A673 (cell line): ENCODE measurements at regions not wholly inside any gene's neighbourhood (a gene's known extent, or its start where the extent isn't known, plus 50 kb on each side); places are given as distances from the start of the nearest gene placed in this dataset.

Experiments
- EZH2 ChIP-seq: fragments of 200-600 bp; sonication (generic); IDR thresholded peaks from 2 replicates; pipeline ENCODE4 v1.6.1; 2017; ENCODE audit warnings: borderline replicate concordance, low read depth, mild to moderate bottlenecking, mixed read lengths, antibody characterized with exemption, low read length; ENCODE audit not compliant: poor library complexity, severe bottlenecking
- TF ChIP-seq, protein P1 (sequence below): fragments of 300-800, 200-600 bp; sonication (generic); conservative IDR thresholded peaks from 2 replicates; pipeline ENCODE4 v1.5.1; 2017; ENCODE audit warnings: low read depth, mild to moderate bottlenecking, antibody characterized with exemption, low read length, moderate library complexity, mixed read lengths

DNA sequence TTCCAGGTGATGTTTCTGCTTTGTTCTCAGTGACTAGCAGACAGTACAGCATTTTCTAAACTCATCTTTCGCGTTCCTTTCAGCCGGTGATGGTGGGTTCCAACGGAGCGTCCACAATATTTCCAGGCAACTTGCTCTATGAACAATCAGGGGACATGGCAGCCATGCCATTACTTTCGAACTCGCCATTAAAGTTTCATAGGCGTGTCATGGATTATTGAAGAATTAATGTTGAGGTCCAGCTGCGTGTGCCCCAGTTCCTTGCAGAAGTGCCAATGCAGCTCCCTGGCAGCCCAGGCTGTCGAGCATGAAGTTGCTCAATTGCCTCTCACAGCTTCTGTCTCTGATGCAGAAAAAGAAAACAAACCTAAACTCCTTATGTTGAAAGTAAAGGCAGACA is 262.2 kb downstream of the IRX2 start:
- no peak for TF ChIP-seq EZH2
- TF ChIP-seq, protein P1, sequence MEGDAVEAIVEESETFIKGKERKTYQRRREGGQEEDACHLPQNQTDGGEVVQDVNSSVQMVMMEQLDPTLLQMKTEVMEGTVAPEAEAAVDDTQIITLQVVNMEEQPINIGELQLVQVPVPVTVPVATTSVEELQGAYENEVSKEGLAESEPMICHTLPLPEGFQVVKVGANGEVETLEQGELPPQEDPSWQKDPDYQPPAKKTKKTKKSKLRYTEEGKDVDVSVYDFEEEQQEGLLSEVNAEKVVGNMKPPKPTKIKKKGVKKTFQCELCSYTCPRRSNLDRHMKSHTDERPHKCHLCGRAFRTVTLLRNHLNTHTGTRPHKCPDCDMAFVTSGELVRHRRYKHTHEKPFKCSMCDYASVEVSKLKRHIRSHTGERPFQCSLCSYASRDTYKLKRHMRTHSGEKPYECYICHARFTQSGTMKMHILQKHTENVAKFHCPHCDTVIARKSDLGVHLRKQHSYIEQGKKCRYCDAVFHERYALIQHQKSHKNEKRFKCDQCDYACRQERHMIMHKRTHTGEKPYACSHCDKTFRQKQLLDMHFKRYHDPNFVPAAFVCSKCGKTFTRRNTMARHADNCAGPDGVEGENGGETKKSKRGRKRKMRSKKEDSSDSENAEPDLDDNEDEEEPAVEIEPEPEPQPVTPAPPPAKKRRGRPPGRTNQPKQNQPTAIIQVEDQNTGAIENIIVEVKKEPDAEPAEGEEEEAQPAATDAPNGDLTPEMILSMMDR: no peak
